Activated CD4-positive, alpha-beta T cell treated with anti-CD3 and anti-CD28 coated beads for 36 hours (primary cell): ENCODE measurements at regions not wholly inside any gene's neighbourhood (a gene's known extent, or its start where the extent isn't known, plus 50 kb on each side); places are given as distances from the start of the nearest gene placed in this dataset.

Experiments used
- ATAC-seq: fragments of 200-7000 bp; cut with Tn5 transposase; one replicate; pipeline ENCODE4 v1.10.0; 2021; ENCODE audit warnings: mild to moderate bottlenecking, moderate library complexity
- CTCF ChIA-PET: fragments of 350-600 bp; sonication (Branson Sonifier 250); formaldehyde crosslinking; loops from one replicate; lab custom pipeline; 2021; ENCODE audit warnings: antibody characterized with exemption; lab: Charles Lee
- POLR2A ChIA-PET: fragments of 350-600 bp; sonication (Branson Sonifier 250); formaldehyde crosslinking; loops from one replicate; lab custom pipeline; 2021; ENCODE audit warnings: antibody characterized with exemption, inconsistent platforms; lab: Charles Lee
- DNase-seq: peaks from one replicate; pipeline ENCODE4 v3.0.0-alpha.2; 2020
- H3K27ac Mint-ChIP-seq: one replicate; pipeline ENCODE4 v1.8.0; 2021; ENCODE audit warnings: mixed read lengths
- H3K27me3 Mint-ChIP-seq: one replicate; pipeline ENCODE4 v1.8.0; 2021; ENCODE audit warnings: mixed read lengths
- H3K36me3 Mint-ChIP-seq: one replicate; pipeline ENCODE4 v1.8.0; 2021; ENCODE audit warnings: low read depth, mixed read lengths
- H3K4me1 Mint-ChIP-seq: one replicate; pipeline ENCODE4 v1.8.0; 2021; ENCODE audit warnings: mixed read lengths
- H3K4me3 Mint-ChIP-seq: one replicate; pipeline ENCODE4 v1.8.0; 2021; ENCODE audit warnings: mild to moderate bottlenecking, moderate library complexity, mixed read lengths
- H3K9me3 Mint-ChIP-seq: one replicate; pipeline ENCODE4 v1.8.0; 2021; ENCODE audit warnings: low read depth, mixed read lengths
- intact Hi-C, 2 experiments: fragments of 100-400 bp; cut with DNase I in 1 of 2; cut with micrococcal nuclease in 1 of 2; formaldehyde crosslinking; loops; one replicate each; pipeline versions ENCODE4 v1.14.2 to v1.15.1; 2022 to 2024; cut with DNase I, micrococcal nuclease

DNA sequence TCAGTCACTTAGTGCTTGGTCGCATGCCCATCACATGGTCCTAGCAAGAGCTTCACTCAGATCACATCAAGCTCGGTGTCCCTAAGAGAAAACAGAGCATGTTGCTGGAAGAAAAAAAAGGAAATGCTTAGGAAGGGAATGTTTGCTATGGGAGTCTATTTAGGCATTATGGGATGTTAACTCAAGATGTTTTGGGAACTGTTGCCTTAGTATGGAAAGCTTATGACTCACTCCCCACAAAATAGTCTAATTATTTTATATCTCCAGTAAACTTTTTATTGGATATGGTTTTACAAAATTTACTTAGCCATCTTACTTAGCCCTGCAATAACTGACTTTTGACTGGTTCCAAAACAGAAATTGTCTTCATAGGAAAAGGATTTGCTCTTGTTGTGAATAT lies 439.5 kb upstream of the ZEB2 start:
- H3K27me3 Mint-ChIP-seq, result no peaks in the 10 kb centered on the region
- ATAC-seq, result no peak
- H3K36me3 Mint-ChIP-seq, result no peaks in the 10 kb centered on the region
- POLR2A ChIA-PET, result interaction anchor here (0.6 kb wide), 1 partner anchor 230 kb away, joined by 4 read pairs; no protein-coding TSS in a partner anchor
- CTCF ChIA-PET, result no interaction called here
- H3K27ac Mint-ChIP-seq, result no peak overlapping the region
- no peaks in the 10 kb centered on the region for H3K4me1 Mint-ChIP-seq
- intact Hi-C loops, result no loop called here
- no peak overlapping the region for H3K4me3 Mint-ChIP-seq
- no peak for DNase-seq
- peaks cover under 1% of the 10 kb centered on the region for H3K9me3 Mint-ChIP-seq

DNA sequence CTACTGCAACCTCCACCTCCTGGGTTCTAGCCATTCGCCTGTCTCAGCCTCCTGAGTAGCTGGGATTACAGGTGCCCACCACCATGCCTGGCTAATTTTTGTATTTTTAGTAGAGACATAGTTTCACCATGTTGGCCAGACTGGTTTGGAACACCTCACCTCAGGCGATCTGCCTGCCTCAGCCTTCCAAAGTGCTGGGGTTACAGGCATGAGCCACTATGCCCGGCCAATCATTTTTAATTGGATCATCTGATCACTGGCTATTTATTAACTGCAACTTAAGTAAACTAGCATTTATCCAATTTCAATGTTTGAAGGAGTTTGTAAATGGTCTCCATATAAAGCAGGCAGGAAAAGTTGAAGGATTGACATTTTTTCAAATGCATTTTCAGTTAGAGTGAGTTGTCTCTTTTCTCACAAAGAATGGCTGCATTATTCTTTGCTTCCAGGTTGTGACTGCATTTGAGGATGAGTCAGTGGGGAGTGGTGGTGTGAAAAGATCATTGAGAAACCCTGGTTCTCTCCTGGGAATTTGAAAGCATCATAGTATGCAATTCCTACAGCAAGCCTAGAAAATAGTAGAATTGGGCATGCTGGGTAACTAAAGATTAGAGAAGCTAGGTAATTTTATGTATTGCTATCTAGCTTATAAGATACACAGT lies 431.1 kb upstream of the ZEB2 start:
- DNase-seq (no peak), ATAC-seq (no peak)
- no peaks in the 10 kb centered on the region for H3K36me3 Mint-ChIP-seq
- intact Hi-C loops, result no loop called here
- no peak overlapping the region for H3K4me3 Mint-ChIP-seq
- no peak overlapping the region for H3K27ac Mint-ChIP-seq
- peaks cover 2% of the 10 kb centered on the region for H3K27me3 Mint-ChIP-seq
- ChIA-PET POLR2A (no interaction called here), CTCF (no interaction called here)
- H3K4me1 Mint-ChIP-seq, result no peaks in the 10 kb centered on the region
- no peaks in the 10 kb centered on the region for H3K9me3 Mint-ChIP-seq

DNA sequence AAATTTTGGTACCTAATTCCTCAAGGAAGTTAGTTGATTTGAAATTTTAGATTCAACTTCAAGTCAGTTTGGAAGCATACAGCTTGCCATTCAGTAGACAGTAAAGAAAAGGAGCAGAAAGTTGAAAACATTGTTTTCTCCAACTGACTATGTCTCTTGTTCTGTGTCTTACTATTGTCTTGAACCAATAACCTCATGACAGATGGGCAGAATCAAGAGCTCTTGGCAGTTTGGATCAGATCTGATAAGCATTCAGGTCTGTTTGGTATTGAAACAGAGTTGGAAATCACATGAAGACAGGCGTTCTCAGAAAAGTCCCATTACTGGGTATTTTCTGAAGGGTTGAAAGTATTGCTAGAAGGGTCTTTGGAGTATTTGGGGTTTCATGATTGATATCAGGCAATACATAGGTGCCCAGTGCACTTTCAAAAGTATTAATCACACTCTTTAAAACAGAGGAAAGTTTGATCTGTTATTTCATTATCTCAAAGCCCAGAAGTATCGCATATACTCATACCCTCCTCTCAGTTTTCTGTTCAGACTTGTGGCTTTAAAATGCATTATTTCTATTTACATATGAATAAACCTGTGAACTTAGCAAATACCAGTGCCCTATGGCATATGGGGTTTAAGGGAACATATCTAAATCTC lies 428.4 kb upstream of the ZEB2 start:
- H3K9me3 Mint-ChIP-seq, result no peaks in the 10 kb centered on the region
- H3K4me3 Mint-ChIP-seq, result no peak overlapping the region
- ChIA-PET CTCF (interaction anchor here (1.1 kb wide), 1 partner anchor 12 kb away, joined by 3 read pairs; no protein-coding TSS in a partner anchor), POLR2A (no interaction called here)
- H3K27me3 Mint-ChIP-seq, result peaks cover 4% of the 10 kb centered on the region
- intact Hi-C loops, result no loop called here
- H3K36me3 Mint-ChIP-seq, result no peaks in the 10 kb centered on the region
- no peak for DNase-seq
- H3K27ac Mint-ChIP-seq, result no peak overlapping the region
- H3K4me1 Mint-ChIP-seq, result no peaks in the 10 kb centered on the region
- no peak for ATAC-seq

DNA sequence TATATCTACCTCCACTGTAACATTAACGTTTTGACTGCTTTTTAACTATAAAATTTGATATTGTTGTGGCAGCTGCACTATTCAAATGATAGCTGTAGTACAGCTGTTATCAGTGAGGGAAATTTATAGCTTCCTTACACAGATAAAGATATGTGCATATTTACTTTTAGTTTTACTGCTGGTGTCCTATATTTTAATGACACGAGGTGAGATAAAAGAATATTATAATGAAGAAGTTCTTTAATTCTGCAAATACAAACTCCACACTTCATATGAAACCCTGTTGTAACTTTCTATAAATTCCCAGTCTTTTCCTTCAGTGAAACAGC lies 427.8 kb upstream of the ZEB2 start:
- H3K4me1 Mint-ChIP-seq, result no peaks in the 10 kb centered on the region
- ChIA-PET CTCF (interaction anchor here (1.1 kb wide), 1 partner anchor 13 kb away, joined by 3 read pairs; no protein-coding TSS in a partner anchor), POLR2A (no interaction called here)
- no peak overlapping the region for H3K27ac Mint-ChIP-seq
- H3K36me3 Mint-ChIP-seq, result no peaks in the 10 kb centered on the region
- intact Hi-C loops, result no loop called here
- no peak overlapping the region for H3K4me3 Mint-ChIP-seq
- H3K27me3 Mint-ChIP-seq, result peaks cover 2% of the 10 kb centered on the region
- ATAC-seq (no peak), DNase-seq (no peak)
- H3K9me3 Mint-ChIP-seq, result no peaks in the 10 kb centered on the region

DNA sequence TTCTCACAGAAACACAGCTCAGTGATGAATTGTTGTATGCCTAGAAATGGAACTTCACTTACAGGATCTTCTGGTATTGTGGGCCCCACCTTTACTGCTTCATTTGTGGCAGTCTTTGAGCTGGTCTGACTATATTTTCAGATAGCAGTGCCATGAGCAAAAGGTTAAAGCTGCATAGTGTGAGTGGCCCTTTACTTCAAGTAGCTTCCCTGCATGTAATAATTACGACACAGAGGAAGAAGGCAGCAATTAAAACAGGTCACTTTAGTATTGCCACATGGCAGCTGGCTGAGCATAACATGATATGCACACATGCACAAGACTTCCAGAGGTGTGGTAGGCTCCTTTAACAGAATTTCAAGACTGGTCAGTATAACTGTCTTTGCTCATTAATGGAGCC lies 426.3 kb upstream of the ZEB2 start:
- CTCF ChIA-PET, result no interaction called here
- Mint-ChIP-seq H3K36me3 (no peaks in the 10 kb centered on the region), H3K4me1 (no peaks in the 10 kb centered on the region), H3K27ac (no peak overlapping the region), H3K4me3 (no peak overlapping the region), H3K27me3 (peaks cover 2% of the 10 kb centered on the region), H3K9me3 (no peaks in the 10 kb centered on the region)
- no peak for DNase-seq
- ATAC-seq, result no peak
- POLR2A ChIA-PET, result no interaction called here
- intact Hi-C loops, result no loop called here

DNA sequence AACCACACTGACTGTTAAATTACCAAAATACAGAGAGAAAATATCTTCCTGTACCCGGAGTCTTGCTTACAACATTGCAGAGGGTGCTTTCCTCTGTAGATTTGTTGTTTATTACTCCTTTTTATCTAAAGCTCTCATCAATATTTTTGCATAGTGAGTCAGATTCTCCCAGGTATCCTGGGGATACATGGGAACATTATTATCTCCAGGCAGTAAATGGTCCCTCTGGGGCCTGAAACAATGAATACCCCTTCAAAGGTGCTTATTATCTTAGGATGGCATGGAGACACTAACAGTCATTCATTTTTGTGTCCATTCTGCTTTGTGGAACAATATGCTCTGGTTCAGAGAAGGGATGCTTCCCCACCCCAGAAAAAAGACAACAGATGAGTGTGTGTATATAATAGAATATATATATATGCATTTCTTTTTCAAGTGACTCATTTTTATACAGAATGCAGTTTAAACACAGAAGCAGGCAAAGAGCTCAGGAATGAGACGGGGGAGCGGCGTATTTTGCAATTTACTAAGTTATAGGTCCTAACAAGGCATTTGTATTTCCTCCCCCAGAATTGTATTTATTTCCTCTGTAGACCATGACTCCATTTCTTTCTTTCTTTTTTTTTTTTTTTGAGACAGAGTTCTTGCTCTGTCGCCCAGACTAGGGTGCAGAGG lies 424.8 kb upstream of the ZEB2 start:
- Mint-ChIP-seq H3K4me1 (no peaks in the 10 kb centered on the region), H3K4me3 (no peak overlapping the region), H3K36me3 (no peaks in the 10 kb centered on the region), H3K27ac (no peak overlapping the region), H3K9me3 (no peaks in the 10 kb centered on the region), H3K27me3 (peaks cover 2% of the 10 kb centered on the region)
- intact Hi-C loops, result no loop called here
- ChIA-PET POLR2A (no interaction called here), CTCF (no interaction called here)
- ATAC-seq (no peak), DNase-seq (no peak)

DNA sequence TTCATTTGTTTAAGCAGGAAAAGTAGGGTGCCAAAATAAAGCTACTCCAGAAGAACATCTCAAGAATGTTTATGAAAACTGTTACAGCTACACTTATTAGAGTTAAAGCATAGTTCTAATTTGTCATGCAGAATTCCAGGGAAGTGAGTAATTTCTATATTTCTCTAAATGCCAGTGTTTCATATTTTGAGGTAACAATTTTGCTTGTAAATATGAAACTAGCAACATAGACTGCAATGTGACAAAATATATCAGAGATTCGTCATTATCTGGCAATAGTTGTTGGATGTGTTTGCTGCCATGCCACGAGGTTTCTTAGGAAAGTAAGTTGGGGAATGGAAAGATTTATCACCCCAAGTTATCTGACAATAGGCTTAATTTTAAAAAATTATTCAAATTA lies 424.1 kb upstream of the ZEB2 start:
- Mint-ChIP-seq H3K4me1 (no peaks in the 10 kb centered on the region), H3K27ac (no peak overlapping the region), H3K36me3 (no peaks in the 10 kb centered on the region), H3K27me3 (peaks cover 2% of the 10 kb centered on the region), H3K4me3 (no peak overlapping the region), H3K9me3 (no peaks in the 10 kb centered on the region)
- POLR2A ChIA-PET, result no interaction called here
- DNase-seq (no peak), ATAC-seq (no peak)
- intact Hi-C loops, result no loop called here
- CTCF ChIA-PET, result no interaction called here

DNA sequence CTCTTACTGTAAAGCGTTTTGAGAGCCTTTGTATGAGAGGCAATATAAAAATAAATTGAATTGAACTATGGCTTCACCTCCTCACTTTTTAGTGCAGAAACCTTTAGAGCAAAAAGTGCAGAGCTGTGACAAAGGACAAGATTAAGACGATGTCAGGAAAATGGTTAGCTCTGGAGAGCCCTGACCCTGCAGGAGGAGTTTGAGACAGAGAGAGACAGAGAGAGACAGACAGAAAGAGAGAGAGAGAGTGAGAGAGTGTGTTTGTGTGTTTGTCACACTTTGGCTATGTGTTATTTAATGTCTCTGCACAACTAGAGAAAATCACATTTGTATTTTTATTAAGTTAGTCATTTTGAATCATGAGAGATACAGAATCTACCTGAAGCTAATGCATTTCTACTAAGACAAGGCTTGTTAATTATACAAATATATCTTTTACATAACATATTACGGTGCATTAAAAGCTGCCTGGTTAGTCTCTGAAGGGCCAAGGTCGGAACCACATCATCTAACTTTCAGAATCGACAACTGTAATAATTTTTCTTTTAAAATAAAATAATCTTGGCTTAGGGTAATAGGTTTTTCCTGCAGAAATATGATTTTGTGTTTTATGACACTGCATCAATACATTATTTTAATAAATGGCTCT lies 423.5 kb upstream of the ZEB2 start:
- POLR2A ChIA-PET, result no interaction called here
- CTCF ChIA-PET, result no interaction called here
- Mint-ChIP-seq H3K27ac (no peak overlapping the region), H3K9me3 (no peaks in the 10 kb centered on the region), H3K36me3 (no peaks in the 10 kb centered on the region), H3K4me3 (no peak overlapping the region), H3K27me3 (peaks cover 2% of the 10 kb centered on the region), H3K4me1 (no peaks in the 10 kb centered on the region)
- intact Hi-C loops, result no loop called here
- no peak for DNase-seq
- ATAC-seq, result no peak

DNA sequence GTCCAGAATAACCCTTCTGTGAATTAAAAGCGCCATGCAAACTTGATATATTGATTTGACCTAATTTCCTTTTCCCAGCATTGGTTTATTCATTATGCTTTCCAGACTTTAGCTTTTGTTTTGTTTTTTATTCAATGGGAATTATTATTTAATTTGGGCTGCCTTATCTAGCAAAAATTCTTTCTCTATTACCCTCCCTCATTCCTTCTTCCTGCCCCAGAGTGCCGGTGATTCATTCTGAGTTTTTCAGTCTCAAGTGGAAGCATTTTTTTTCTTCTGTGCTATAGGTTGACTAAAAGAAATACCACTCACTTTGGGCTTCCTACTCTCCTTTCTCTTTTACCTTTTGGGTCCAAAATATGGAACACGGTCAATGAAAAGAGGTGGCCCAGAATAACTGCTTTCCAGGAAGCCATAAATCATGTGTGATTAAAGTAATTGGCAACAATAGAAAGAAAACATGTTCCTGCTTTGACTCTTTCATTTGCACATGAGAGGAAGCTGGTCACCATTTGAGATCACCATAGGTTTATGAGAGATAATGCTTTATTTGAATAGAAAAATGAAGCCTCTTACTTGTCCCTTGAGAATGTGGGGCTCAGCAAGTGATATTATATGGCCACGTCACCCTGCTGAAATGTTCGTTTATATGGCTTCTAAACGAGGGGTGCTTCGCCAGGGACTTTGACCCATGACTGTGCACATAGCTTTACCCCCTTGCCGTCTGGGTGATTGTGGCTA lies 422.8 kb upstream of the ZEB2 start:
- intact Hi-C loops, result no loop called here
- no peaks in the 10 kb centered on the region for H3K36me3 Mint-ChIP-seq
- no peak for ATAC-seq

DNA sequence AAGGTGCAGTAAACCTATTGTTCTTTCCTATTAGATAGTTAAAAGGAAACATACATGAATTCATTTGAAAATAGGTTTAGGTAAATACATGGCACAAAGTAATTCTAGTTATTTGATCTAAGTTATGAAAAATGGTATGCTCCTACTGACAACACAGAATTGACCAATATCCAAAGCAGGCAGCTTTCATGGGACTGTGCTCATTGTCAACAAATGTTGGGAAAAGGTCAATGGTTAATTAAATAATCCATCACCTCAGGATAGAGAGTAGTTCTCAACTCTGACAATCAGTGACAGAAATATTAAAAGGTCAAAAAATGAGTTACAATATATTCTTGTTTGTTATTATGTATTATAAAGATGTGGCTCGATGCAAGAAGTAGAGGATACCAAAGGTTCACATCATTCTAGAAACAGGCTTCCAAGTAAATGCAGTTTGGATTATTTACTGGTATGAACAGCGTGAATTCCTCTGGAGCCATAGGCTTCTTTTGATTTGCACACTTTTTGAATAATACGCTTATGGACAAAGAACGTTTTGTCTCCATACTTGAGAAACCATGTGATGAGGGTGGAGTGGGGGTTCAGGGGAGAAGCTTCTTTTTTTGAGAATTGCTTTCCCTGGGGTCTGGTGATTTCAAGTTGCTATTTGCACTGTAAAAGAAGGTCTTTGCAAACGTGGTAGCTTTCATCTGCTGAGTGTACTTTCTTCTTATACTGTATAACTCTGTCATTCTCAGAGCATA lies 422.0 kb upstream of the ZEB2 start:
- Mint-ChIP-seq H3K4me1 (no peaks in the 10 kb centered on the region), H3K27ac (no peak overlapping the region), H3K9me3 (no peaks in the 10 kb centered on the region), H3K36me3 (no peaks in the 10 kb centered on the region), H3K27me3 (peaks cover 2% of the 10 kb centered on the region), H3K4me3 (no peak overlapping the region)
- DNase-seq (no peak), ATAC-seq (no peak)
- CTCF ChIA-PET, result no interaction called here
- intact Hi-C loops, result no loop called here
- POLR2A ChIA-PET, result no interaction called here

More for the DNA sequence above, 422.8 kb upstream of the ZEB2 start:
- no peak overlapping the region for H3K4me3 Mint-ChIP-seq
- peaks cover 2% of the 10 kb centered on the region for H3K27me3 Mint-ChIP-seq
- no peaks in the 10 kb centered on the region for H3K4me1 Mint-ChIP-seq
- H3K27ac Mint-ChIP-seq, result no peak overlapping the region
- DNase-seq, result no peak
- H3K9me3 Mint-ChIP-seq, result no peaks in the 10 kb centered on the region
- CTCF ChIA-PET, result no interaction called here
- POLR2A ChIA-PET, result no interaction called here

DNA sequence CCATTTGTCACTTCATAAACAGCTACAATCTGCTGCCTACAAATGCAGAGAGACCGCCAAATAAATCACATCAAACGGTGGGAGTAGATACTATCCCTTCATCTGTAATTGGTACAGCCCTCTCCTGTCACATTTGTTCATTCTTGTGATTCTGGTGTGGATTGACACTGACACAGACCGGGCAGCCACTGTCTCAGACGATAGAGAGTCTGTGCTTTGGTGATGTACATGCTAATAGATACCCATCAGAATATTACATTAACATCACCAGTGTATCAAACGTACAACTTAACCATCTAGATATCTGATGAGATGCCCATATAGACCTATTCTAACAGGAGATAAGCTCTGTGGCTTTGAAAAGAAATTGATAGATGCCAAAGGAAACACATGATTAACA lies 419.7 kb upstream of the ZEB2 start:
- Mint-ChIP-seq H3K4me3 (no peak overlapping the region), H3K27ac (no peak overlapping the region), H3K9me3 (no peaks in the 10 kb centered on the region), H3K27me3 (no peaks in the 10 kb centered on the region), H3K4me1 (no peaks in the 10 kb centered on the region), H3K36me3 (no peaks in the 10 kb centered on the region)
- no peak for ATAC-seq
- intact Hi-C loops, result no loop called here
- DNase-seq, result no peak
- CTCF ChIA-PET, result no interaction called here
- POLR2A ChIA-PET, result no interaction called here
